ENCODE measurements at regions not wholly inside any gene's neighbourhood (a gene's known extent, or its start where the extent isn't known, plus 50 kb on each side); places are given as distances from the start of the nearest gene placed in this dataset.

DNA sequence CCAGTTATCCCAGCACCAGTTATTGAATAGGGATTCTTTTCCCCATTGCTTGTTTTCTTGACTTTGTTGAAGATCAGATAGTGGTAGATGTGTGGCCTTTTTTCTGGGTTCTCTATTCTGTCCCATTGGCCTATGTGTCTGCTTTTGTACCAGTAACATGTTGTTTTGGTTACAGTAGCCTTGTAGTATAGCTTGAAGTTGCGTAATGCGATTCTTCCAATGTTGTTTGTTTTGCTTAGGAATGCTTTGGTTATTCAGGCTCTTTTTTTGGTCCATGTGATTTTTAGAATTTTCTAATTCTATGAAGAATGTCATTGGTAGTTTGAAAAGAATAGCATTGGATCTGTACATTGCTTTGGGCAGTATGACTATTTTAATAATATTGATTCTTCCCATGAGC lies 94.3 kb upstream of the CHMP2B start:
- dilution Hi-C loops (cut with MboI; ENCODE audit: extremely low pct_ligation_motif_present, low sequenced_read_pairs) = no loop called here
- Histone ChIP-seq H2AFZ (ENCODE audit: control insufficient read depth, low read length) (no peak overlapping the region), H3K27me3 (ENCODE audit: control insufficient read depth, extremely low read depth, insufficient read depth, low read length) (no peaks in the 10 kb centered on the region), H4K20me1 (ENCODE audit: control insufficient read depth, extremely low read depth, insufficient read depth, low read length) (no peaks in the 10 kb centered on the region), H3K4me2 (ENCODE audit: control insufficient read depth, extremely low read depth, insufficient read depth, low read depth, low read length) (no peak overlapping the region), H3K9me1 (ENCODE audit: control insufficient read depth, extremely low read depth, insufficient read depth, low read length) (no peaks in the 10 kb centered on the region), H3K4me1 (ENCODE audit: control insufficient read depth, extremely low read depth, insufficient read depth, low read length) (no peaks in the 10 kb centered on the region), H3K79me2 (ENCODE audit: control insufficient read depth, insufficient read depth, low read length) (no peaks in the 10 kb centered on the region), H3K9ac (ENCODE audit: control insufficient read depth, extremely low read depth, insufficient read depth, low read length) (no peak overlapping the region), H3K27ac (ENCODE audit: control insufficient read depth, insufficient read depth, low read length) (no peak overlapping the region), H3K36me3 (ENCODE audit: control insufficient read depth in 2 of 2, extremely low read depth in 1 of 2, insufficient read depth in 2 of 2, low read length in 2 of 2) (no peaks in the 10 kb centered on the region), H3K9me3 (ENCODE audit: control insufficient read depth, low read depth, low read length) (no peaks in the 10 kb centered on the region), H3K4me3 (ENCODE audit: control insufficient read depth in 2 of 3, extremely low read depth in 1 of 3, insufficient read depth in 2 of 3, low read depth in 1 of 3, low read length in 3 of 3) (no peak overlapping the region)
- no peak for TF ChIP-seq EZH2 (IDR thresholded peaks at IDR 0.05; ENCODE audit: low read length)
- TF ChIP-seq, protein P1, sequence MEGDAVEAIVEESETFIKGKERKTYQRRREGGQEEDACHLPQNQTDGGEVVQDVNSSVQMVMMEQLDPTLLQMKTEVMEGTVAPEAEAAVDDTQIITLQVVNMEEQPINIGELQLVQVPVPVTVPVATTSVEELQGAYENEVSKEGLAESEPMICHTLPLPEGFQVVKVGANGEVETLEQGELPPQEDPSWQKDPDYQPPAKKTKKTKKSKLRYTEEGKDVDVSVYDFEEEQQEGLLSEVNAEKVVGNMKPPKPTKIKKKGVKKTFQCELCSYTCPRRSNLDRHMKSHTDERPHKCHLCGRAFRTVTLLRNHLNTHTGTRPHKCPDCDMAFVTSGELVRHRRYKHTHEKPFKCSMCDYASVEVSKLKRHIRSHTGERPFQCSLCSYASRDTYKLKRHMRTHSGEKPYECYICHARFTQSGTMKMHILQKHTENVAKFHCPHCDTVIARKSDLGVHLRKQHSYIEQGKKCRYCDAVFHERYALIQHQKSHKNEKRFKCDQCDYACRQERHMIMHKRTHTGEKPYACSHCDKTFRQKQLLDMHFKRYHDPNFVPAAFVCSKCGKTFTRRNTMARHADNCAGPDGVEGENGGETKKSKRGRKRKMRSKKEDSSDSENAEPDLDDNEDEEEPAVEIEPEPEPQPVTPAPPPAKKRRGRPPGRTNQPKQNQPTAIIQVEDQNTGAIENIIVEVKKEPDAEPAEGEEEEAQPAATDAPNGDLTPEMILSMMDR (optimal IDR thresholded peaks at IDR 0.05 in 1 of 3, IDR thresholded peaks at IDR 0.05 in 1 of 3, conservative IDR thresholded peaks at IDR 0.05 in 1 of 3; ENCODE audit: extremely low read depth in 1 of 3, insufficient read depth in 2 of 3, low read length in 3 of 3) = no peak
- FAIRE-seq (no peak), DNase-seq (ENCODE audit: low read depth, low spot score) (no peak)

- Histone ChIP-seq H3K4me2 (ENCODE audit: control insufficient read depth, extremely low read depth, insufficient read depth, low read depth, low read length) (no peak overlapping the region), H3K36me3 (ENCODE audit: control insufficient read depth in 2 of 2, extremely low read depth in 1 of 2, insufficient read depth in 2 of 2, low read length in 2 of 2) (no peaks in the 10 kb centered on the region), H3K27ac (ENCODE audit: control insufficient read depth, insufficient read depth, low read length) (no peak overlapping the region), H3K9ac (ENCODE audit: control insufficient read depth, extremely low read depth, insufficient read depth, low read length) (no peak overlapping the region), H3K9me1 (ENCODE audit: control insufficient read depth, extremely low read depth, insufficient read depth, low read length) (no peaks in the 10 kb centered on the region), H2AFZ (ENCODE audit: control insufficient read depth, low read length) (no peak overlapping the region), H3K4me1 (ENCODE audit: control insufficient read depth, extremely low read depth, insufficient read depth, low read length) (no peaks in the 10 kb centered on the region), H3K9me3 (ENCODE audit: control insufficient read depth, low read depth, low read length) (no peaks in the 10 kb centered on the region), H3K27me3 (ENCODE audit: control insufficient read depth, extremely low read depth, insufficient read depth, low read length) (no peaks in the 10 kb centered on the region), H3K79me2 (ENCODE audit: control insufficient read depth, insufficient read depth, low read length) (no peaks in the 10 kb centered on the region), H3K4me3 (ENCODE audit: control insufficient read depth in 2 of 3, extremely low read depth in 1 of 3, insufficient read depth in 2 of 3, low read depth in 1 of 3, low read length in 3 of 3) (no peak overlapping the region), H4K20me1 (ENCODE audit: control insufficient read depth, extremely low read depth, insufficient read depth, low read length) (no peaks in the 10 kb centered on the region)
- no peak for FAIRE-seq
- no peak for TF ChIP-seq EZH2 (IDR thresholded peaks at IDR 0.05; ENCODE audit: low read length)
- TF ChIP-seq, protein P1 (optimal IDR thresholded peaks at IDR 0.05 in 1 of 3, IDR thresholded peaks at IDR 0.05 in 1 of 3, conservative IDR thresholded peaks at IDR 0.05 in 1 of 3; ENCODE audit: extremely low read depth in 1 of 3, insufficient read depth in 2 of 3, low read length in 3 of 3) = no peak
- DNase-seq (ENCODE audit: low read depth, low spot score) = no peak
- dilution Hi-C loops (cut with MboI; ENCODE audit: extremely low pct_ligation_motif_present, low sequenced_read_pairs) = no loop called here
Measured at GRCh38 chr3:87128006-87128405, 99.1 kb upstream of the CHMP2B start.
